SK-N-SH (cell line): ENCODE measurements at regions not wholly inside any gene's neighbourhood (a gene's known extent, or its start where the extent isn't known, plus 50 kb on each side); places are given as distances from the start of the nearest gene placed in this dataset.
A peak's percentile ranks its signal among the peaks of the same experiment; 100 is the strongest.

Experiments used
- CTCF ChIA-PET: fragments of 300-600, 350-600 bp; formaldehyde crosslinking; extraction: SDS; loops from one replicate; lab custom pipeline; 2021; lab: Yijun Ruan, JAX
- POLR2A ChIA-PET: fragments of 350-600 bp; sonication (Branson Sonifier 250); formaldehyde crosslinking; extraction: SDS; loops from one replicate; lab custom pipeline; 2020; ENCODE audit warnings: antibody characterized with exemption, inconsistent platforms; lab: Yijun Ruan, JAX
- DNase-seq: peaks from one replicate; pipeline ENCODE4 v3.0.0; 2012
- H2AFZ ChIP-seq: fragments of 200-600 bp; sonication (generic); 2 replicates; pipeline ENCODE4 v1.8.1; 2016; ENCODE audit warnings: antibody characterized with exemption, mild to moderate bottlenecking, low read depth
- H3F3A ChIP-seq: fragments of 200-600 bp; sonication (generic); replicated peaks from 2 replicates; pipeline ENCODE3; 2016; ENCODE audit warnings: antibody characterized with exemption, mild to moderate bottlenecking; ENCODE audit not compliant: insufficient read depth
- H3K27ac ChIP-seq, 2 experiments: fragments of 200-500 bp in 1 of 2; fragments of 200-600 bp in 1 of 2; sonication (Bioruptor generic) in 1 of 2; sonication (generic), shearing (Covaris generic) in 1 of 2; 2 replicates each; pipeline versions ENCODE4 v1.5.1 to v1.6.1; 2014 to 2016; ENCODE audit warnings: low read depth in 2 of 2, inconsistent platforms in 1 of 2, low read length in 1 of 2, mild to moderate bottlenecking in 1 of 2, mixed read lengths in 1 of 2
- H3K27me3 ChIP-seq: fragments of 200-600 bp; sonication (generic), shearing (Covaris generic); 2 replicates; pipeline ENCODE4 v1.6.1; 2016; ENCODE audit warnings: mixed run types; ENCODE audit not compliant: insufficient read depth
- H3K36me3 ChIP-seq, 2 experiments: fragments of 200-500 bp in 1 of 2; fragments of 200-600 bp in 1 of 2; sonication (Bioruptor generic) in 1 of 2; sonication (generic) in 1 of 2; replicated peaks in 1 of 2; 2 replicates each; pipeline versions ENCODE3 to v1.5.1; 2014 to 2016; ENCODE audit warnings: low read length in 1 of 2, mild to moderate bottlenecking in 1 of 2; ENCODE audit not compliant: insufficient read depth in 2 of 2, control insufficient read depth in 1 of 2
- H3K4me1 ChIP-seq, 2 experiments: fragments of 200-500 bp in 1 of 2; fragments of 200-600 bp in 1 of 2; sonication (Bioruptor generic) in 1 of 2; sonication (generic), shearing (Covaris generic) in 1 of 2; 2 replicates each; pipeline versions ENCODE4 v1.5.1 to v1.6.1; 2014 to 2016; ENCODE audit warnings: low read depth in 1 of 2, low read length in 1 of 2, mixed run types in 1 of 2; ENCODE audit not compliant: insufficient read depth in 2 of 2, control insufficient read depth in 1 of 2
- H3K4me2 ChIP-seq: fragments of 200-600 bp; sonication (generic), shearing (Covaris generic); 2 replicates; pipeline ENCODE4 v1.6.1; 2017; ENCODE audit warnings: mixed run types
- H3K4me3 ChIP-seq, 2 experiments: fragments of 200-500 bp in 1 of 2; fragments of 200-600 bp in 1 of 2; sonication (Bioruptor generic) in 1 of 2; sonication (generic), shearing (Covaris generic) in 1 of 2; 2 replicates each; pipeline versions ENCODE4 v1.5.1 to v1.8.1; 2014 to 2016; ENCODE audit warnings: low read depth in 2 of 2, inconsistent platforms in 1 of 2, low read length in 1 of 2, mild to moderate bottlenecking in 1 of 2, mixed read lengths in 1 of 2, moderate library complexity in 1 of 2
- H3K79me2 ChIP-seq: fragments of 200-600 bp; sonication (generic); 2 replicates; pipeline ENCODE4 v1.8.1; 2017; ENCODE audit warnings: mild to moderate bottlenecking; ENCODE audit not compliant: insufficient read depth
- H3K9ac ChIP-seq: fragments of 200-600 bp; sonication (generic); 2 replicates; pipeline ENCODE4 v1.6.1; 2017; ENCODE audit warnings: mixed run types
- H3K9me2 ChIP-seq: fragments of 200-600 bp; sonication (generic); 2 replicates; pipeline ENCODE4 v1.6.1; 2017; ENCODE audit warnings: mixed run types
- H3K9me3 ChIP-seq: fragments of 200-600 bp; sonication (generic); 2 replicates; pipeline ENCODE4 v1.6.1; 2017; ENCODE audit warnings: mixed run types, mild to moderate bottlenecking, moderate library complexity
- H4K20me1 ChIP-seq: fragments of 200-600 bp; sonication (generic); 2 replicates; pipeline ENCODE4 v1.6.1; 2017; ENCODE audit warnings: mild to moderate bottlenecking, mixed run types; ENCODE audit not compliant: insufficient read depth
- CHD2 ChIP-seq: fragments of 150-350 bp; IDR thresholded peaks from 2 replicates; pipeline ENCODE4 v1.6.1; 2018; ENCODE audit warnings: low read length; ENCODE audit not compliant: partially characterized antibody
- ELF1 ChIP-seq: IDR thresholded peaks from 2 replicates; pipeline ENCODE4 v1.4.0; 2012
- EP300 ChIP-seq, 2 experiments: IDR thresholded peaks; 2 replicates each; pipeline versions ENCODE4 v1.4.0 to v1.6.1; 2012; ENCODE audit warnings: borderline replicate concordance in 1 of 2, low read depth in 1 of 2, low read length in 1 of 2
- EZH2phosphoT487 ChIP-seq: fragments of 200-600 bp; sonication (generic); IDR thresholded peaks from 2 replicates; pipeline ENCODE4 v1.6.1; 2017; ENCODE audit warnings: low read depth, mixed run types, mild to moderate bottlenecking, antibody characterized with exemption, moderate library complexity, borderline replicate concordance
- FOSL2 ChIP-seq: IDR thresholded peaks from 2 replicates; pipeline ENCODE4 v1.4.0; 2012; ENCODE audit warnings: low read depth, mild to moderate bottlenecking, moderate library complexity, borderline replicate concordance
- GATA2 ChIP-seq: sonication (generic); formaldehyde crosslinking; IDR thresholded peaks from 2 replicates; pipeline ENCODE4 v1.5.0; 2020; ENCODE audit warnings: mild to moderate bottlenecking, missing genetic modification reagents
- POLR2AphosphoS5 ChIP-seq: IDR thresholded peaks from 2 replicates; pipeline ENCODE4 v1.6.1; 2012; ENCODE audit warnings: low read depth, low read length
- RXRA ChIP-seq: IDR thresholded peaks from 2 replicates; pipeline ENCODE4 v1.4.0; 2012; ENCODE audit warnings: low read depth, mild to moderate bottlenecking, borderline replicate concordance
- YY1 ChIP-seq: IDR thresholded peaks from 2 replicates; pipeline ENCODE4 v1.4.0; 2012; ENCODE audit warnings: low read depth, mild to moderate bottlenecking
- WGBS: methylation state at CpG from one replicate; pipeline ENCODE4 v1.1.6; 2017; ENCODE audit warnings: low lambda C conversion rate; 5-methylcytosine and 5-hydroxymethylcytosine counted together
- TF ChIP-seq, protein P1 (sequence below): fragments of 200-600 bp; sonication (generic); IDR thresholded peaks from 2 replicates; pipeline ENCODE4 v1.6.1; 2017; ENCODE audit warnings: antibody characterized with exemption, mild to moderate bottlenecking, moderate library complexity
- TF ChIP-seq, protein P2 (sequence below): IDR thresholded peaks from 2 replicates; pipeline ENCODE4 v1.4.0; 2012; ENCODE audit warnings: low read depth, borderline replicate concordance
- TF ChIP-seq, protein P3 (sequence below): IDR thresholded peaks from 2 replicates; pipeline ENCODE4; 2012

DNA sequence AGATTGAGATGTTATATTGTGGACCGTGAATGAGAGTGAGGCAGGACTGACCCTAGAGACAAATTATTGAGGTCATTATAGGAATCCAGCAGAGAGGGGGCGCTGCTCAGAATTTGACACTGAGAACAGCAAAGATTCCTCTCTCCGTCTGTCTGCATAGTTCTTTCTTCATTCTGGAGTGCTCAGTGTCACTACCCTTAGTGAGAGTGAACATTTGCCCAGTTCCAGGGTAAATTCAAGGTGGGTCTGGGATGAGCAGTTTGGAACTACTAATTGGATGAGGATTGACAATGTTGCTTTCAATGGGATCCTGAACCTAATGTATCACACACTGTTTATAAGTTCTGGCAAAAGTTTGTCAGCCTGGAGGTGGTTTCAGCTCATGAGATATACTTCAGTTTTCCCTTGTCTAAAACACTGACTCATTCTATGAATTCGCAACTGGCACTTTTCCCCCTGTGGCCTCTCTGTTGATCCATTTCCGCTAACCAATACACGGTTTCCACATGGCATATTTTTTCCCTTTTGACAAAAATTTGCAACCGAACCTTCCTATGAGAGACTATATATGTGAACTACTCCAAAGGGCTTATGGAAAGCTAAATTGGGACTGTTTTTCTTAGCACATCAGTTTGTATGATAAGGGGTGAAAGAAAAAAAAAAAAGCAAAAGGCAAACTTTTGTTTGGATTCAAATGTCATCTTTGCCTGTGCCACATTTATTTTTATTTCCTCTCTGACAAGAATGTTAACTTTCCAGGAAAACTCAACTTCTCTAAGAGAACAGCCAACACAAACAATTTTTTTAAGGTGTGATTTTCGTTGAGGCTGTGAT is 1240.7 kb upstream of the WWC1 start:
- WGBS: 56% methylated on average over 8 of the region's 8 CpGs
- no peak overlapping the region for H3K9ac ChIP-seq
- no peak for DNase-seq
- no peaks in the 10 kb centered on the region for H3K79me2 ChIP-seq
- H3K4me2 ChIP-seq: no peak overlapping the region
- no peaks in the 10 kb centered on the region for H3K27me3 ChIP-seq
- no peaks in the 10 kb centered on the region for H3K4me1 ChIP-seq
- no peak overlapping the region for H2AFZ ChIP-seq
- no peaks in the 10 kb centered on the region for H3F3A ChIP-seq
- ChIA-PET CTCF (interaction anchor here (0.7 to 4.4 kb wide), 10 partner anchors 8 to 1421 kb away, joined by 3 to 28 read pairs (median 3); no protein-coding TSS in a partner anchor), POLR2A (no interaction called here)
- TF ChIP-seq, protein P1, sequence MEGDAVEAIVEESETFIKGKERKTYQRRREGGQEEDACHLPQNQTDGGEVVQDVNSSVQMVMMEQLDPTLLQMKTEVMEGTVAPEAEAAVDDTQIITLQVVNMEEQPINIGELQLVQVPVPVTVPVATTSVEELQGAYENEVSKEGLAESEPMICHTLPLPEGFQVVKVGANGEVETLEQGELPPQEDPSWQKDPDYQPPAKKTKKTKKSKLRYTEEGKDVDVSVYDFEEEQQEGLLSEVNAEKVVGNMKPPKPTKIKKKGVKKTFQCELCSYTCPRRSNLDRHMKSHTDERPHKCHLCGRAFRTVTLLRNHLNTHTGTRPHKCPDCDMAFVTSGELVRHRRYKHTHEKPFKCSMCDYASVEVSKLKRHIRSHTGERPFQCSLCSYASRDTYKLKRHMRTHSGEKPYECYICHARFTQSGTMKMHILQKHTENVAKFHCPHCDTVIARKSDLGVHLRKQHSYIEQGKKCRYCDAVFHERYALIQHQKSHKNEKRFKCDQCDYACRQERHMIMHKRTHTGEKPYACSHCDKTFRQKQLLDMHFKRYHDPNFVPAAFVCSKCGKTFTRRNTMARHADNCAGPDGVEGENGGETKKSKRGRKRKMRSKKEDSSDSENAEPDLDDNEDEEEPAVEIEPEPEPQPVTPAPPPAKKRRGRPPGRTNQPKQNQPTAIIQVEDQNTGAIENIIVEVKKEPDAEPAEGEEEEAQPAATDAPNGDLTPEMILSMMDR: peak; percentile 25; the same call in 1 of the 2 replicates
- TF ChIP-seq, protein P2, sequence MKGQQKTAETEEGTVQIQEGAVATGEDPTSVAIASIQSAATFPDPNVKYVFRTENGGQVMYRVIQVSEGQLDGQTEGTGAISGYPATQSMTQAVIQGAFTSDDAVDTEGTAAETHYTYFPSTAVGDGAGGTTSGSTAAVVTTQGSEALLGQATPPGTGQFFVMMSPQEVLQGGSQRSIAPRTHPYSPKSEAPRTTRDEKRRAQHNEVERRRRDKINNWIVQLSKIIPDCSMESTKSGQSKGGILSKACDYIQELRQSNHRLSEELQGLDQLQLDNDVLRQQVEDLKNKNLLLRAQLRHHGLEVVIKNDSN: no peak
- TF ChIP-seq EP300 (IDR thresholded peaks at IDR 0.05; ENCODE audit: borderline replicate concordance in 1 of 2, low read depth in 1 of 2, low read length in 1 of 2) (no peak), FOSL2 (no peak), EZH2phosphoT487 (no peak)
- H3K4me3 ChIP-seq: no peak overlapping the region
- H3K36me3 ChIP-seq: no peaks in the 10 kb centered on the region
- no peaks in the 10 kb centered on the region for H3K9me2 ChIP-seq
- no peaks in the 10 kb centered on the region for H3K9me3 ChIP-seq
- H3K27ac ChIP-seq: no peak overlapping the region
- no peaks in the 10 kb centered on the region for H4K20me1 ChIP-seq

DNA sequence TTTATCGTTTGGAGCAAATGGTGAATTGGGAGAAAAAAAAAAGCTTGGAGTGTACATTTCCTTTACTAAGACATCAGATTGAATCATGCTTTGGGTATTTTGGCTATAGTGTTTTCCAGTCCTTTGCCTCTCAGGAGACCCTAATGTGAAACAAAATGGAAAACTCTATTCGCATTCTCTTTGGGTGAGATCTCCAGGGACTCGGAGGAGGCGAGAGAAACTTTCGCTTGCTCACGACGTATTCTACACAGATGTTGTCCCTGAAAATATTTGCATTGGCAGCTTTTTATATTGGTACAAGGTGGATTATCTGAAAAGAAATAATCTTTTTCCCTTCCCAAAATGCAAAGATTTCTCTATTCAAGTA is 1240.1 kb upstream of the WWC1 start:
- Histone ChIP-seq H3K27me3 (no peaks in the 10 kb centered on the region), H3F3A (no peaks in the 10 kb centered on the region), H3K4me2 (no peak overlapping the region), H3K9me3 (no peaks in the 10 kb centered on the region), H2AFZ (no peak overlapping the region), H3K4me1 (no peaks in the 10 kb centered on the region)
- POLR2A ChIA-PET: no interaction called here
- 80% methylated on average over 7 of the region's 7 CpGs for WGBS
- no peak for TF ChIP-seq RXRA
- no peak for TF ChIP-seq FOSL2
- TF ChIP-seq CHD2: no peak
- TF ChIP-seq POLR2AphosphoS5: no peak
- no peak for TF ChIP-seq YY1
- no peak for TF ChIP-seq ELF1
- TF ChIP-seq, protein P3, sequence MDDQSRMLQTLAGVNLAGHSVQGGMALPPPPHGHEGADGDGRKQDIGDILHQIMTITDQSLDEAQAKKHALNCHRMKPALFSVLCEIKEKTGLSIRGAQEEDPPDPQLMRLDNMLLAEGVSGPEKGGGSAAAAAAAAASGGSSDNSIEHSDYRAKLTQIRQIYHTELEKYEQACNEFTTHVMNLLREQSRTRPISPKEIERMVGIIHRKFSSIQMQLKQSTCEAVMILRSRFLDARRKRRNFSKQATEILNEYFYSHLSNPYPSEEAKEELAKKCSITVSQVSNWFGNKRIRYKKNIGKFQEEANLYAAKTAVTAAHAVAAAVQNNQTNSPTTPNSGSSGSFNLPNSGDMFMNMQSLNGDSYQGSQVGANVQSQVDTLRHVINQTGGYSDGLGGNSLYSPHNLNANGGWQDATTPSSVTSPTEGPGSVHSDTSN: no peak
- no peak for TF ChIP-seq GATA2 (CRISPR knock-in tag)
- TF ChIP-seq, all 33 proteins: peak for 0
- Histone ChIP-seq H3K79me2 (no peaks in the 10 kb centered on the region), H3K36me3 (no peaks in the 10 kb centered on the region), H3K27ac (no peak overlapping the region), H3K4me3 (no peak overlapping the region), H3K9ac (no peak overlapping the region), H3K9me2 (no peaks in the 10 kb centered on the region), H4K20me1 (no peaks in the 10 kb centered on the region)
- CTCF ChIA-PET: interaction anchor here (0.7 to 4.4 kb wide), 4 partner anchors 20 to 1422 kb away, joined by 3 to 28 read pairs (median 3); no protein-coding TSS in a partner anchor
- DNase-seq: no peak
